ENCODE measurements at regions not wholly inside any gene's neighbourhood (a gene's known extent, or its start where the extent isn't known, plus 50 kb on each side); places are given as distances from the start of the nearest gene placed in this dataset.

GRCh38 chr3:151955356-151955755 lies 81.9 kb downstream of the SUCNR1 start:
- Histone ChIP-seq H3K9me3 (no peaks in the 10 kb centered on the region), H3K36me3 (no peaks in the 10 kb centered on the region), H3K27ac (no peak overlapping the region), H3K4me1 (ENCODE audit: control insufficient read depth in 1 of 2, insufficient read depth in 1 of 2, low read depth in 1 of 2, low read length in 1 of 2) (no peaks in the 10 kb centered on the region), H3K4me3 (ENCODE audit: low read depth in 1 of 2, low read length in 1 of 2) (no peak overlapping the region), H3K27me3 (no peaks in the 10 kb centered on the region)
- TF ChIP-seq, protein P1, sequence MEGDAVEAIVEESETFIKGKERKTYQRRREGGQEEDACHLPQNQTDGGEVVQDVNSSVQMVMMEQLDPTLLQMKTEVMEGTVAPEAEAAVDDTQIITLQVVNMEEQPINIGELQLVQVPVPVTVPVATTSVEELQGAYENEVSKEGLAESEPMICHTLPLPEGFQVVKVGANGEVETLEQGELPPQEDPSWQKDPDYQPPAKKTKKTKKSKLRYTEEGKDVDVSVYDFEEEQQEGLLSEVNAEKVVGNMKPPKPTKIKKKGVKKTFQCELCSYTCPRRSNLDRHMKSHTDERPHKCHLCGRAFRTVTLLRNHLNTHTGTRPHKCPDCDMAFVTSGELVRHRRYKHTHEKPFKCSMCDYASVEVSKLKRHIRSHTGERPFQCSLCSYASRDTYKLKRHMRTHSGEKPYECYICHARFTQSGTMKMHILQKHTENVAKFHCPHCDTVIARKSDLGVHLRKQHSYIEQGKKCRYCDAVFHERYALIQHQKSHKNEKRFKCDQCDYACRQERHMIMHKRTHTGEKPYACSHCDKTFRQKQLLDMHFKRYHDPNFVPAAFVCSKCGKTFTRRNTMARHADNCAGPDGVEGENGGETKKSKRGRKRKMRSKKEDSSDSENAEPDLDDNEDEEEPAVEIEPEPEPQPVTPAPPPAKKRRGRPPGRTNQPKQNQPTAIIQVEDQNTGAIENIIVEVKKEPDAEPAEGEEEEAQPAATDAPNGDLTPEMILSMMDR (IDR thresholded peaks at IDR 0.05), result no peak

GRCh38 chr3:151960961-151961580 lies 87.6 kb downstream of the SUCNR1 start:
- TF ChIP-seq, protein P1 (IDR thresholded peaks at IDR 0.05), result no peak
- Histone ChIP-seq H3K27me3 (no peaks in the 10 kb centered on the region), H3K36me3 (no peaks in the 10 kb centered on the region), H3K4me3 (ENCODE audit: low read depth in 1 of 2, low read length in 1 of 2) (no peak overlapping the region), H3K27ac (no peak overlapping the region), H3K4me1 (ENCODE audit: control insufficient read depth in 1 of 2, insufficient read depth in 1 of 2, low read depth in 1 of 2, low read length in 1 of 2) (no peaks in the 10 kb centered on the region), H3K9me3 (no peaks in the 10 kb centered on the region)

- no peaks in the 10 kb centered on the region for H3K36me3 ChIP-seq
- no peaks in the 10 kb centered on the region for H3K9me3 ChIP-seq
- no peaks in the 10 kb centered on the region for H3K27me3 ChIP-seq
- TF ChIP-seq, protein P1 (IDR thresholded peaks at IDR 0.05), result no peak
- no peaks in the 10 kb centered on the region for H3K4me1 ChIP-seq (ENCODE audit: control insufficient read depth in 1 of 2, insufficient read depth in 1 of 2, low read depth in 1 of 2, low read length in 1 of 2)
- H3K27ac ChIP-seq, result no peak overlapping the region
- no peak overlapping the region for H3K4me3 ChIP-seq (ENCODE audit: low read depth in 1 of 2, low read length in 1 of 2)
These were observed 88.9 kb downstream of the SUCNR1 start for GRCh38 chr3:151962352-151962751.

- TF ChIP-seq, protein P1 (IDR thresholded peaks at IDR 0.05), result no peak
- H3K36me3 ChIP-seq, result no peaks in the 10 kb centered on the region
- no peak overlapping the region for H3K27ac ChIP-seq
- H3K9me3 ChIP-seq, result no peaks in the 10 kb centered on the region
- H3K4me1 ChIP-seq (ENCODE audit: control insufficient read depth in 1 of 2, insufficient read depth in 1 of 2, low read depth in 1 of 2, low read length in 1 of 2), result no peaks in the 10 kb centered on the region
- H3K27me3 ChIP-seq, result no peaks in the 10 kb centered on the region
- no peak overlapping the region for H3K4me3 ChIP-seq (ENCODE audit: low read depth in 1 of 2, low read length in 1 of 2)
These were observed 89.5 kb downstream of the SUCNR1 start for GRCh38 chr3:151962912-151963311.

GRCh38 chr3:151964743-151965142 lies 91.3 kb downstream of the SUCNR1 start:
- H3K4me3 ChIP-seq (ENCODE audit: low read depth in 1 of 2, low read length in 1 of 2), result no peak overlapping the region
- H3K9me3 ChIP-seq, result no peaks in the 10 kb centered on the region
- H3K4me1 ChIP-seq (ENCODE audit: control insufficient read depth in 1 of 2, insufficient read depth in 1 of 2, low read depth in 1 of 2, low read length in 1 of 2), result no peaks in the 10 kb centered on the region
- H3K27ac ChIP-seq, result no peak overlapping the region
- no peaks in the 10 kb centered on the region for H3K36me3 ChIP-seq
- no peaks in the 10 kb centered on the region for H3K27me3 ChIP-seq
- TF ChIP-seq, protein P1 (IDR thresholded peaks at IDR 0.05), result no peak

Measured in neutrophil (primary cell).